ENCODE measurements at regions not wholly inside any gene's neighbourhood (a gene's known extent, or its start where the extent isn't known, plus 50 kb on each side); places are given as distances from the start of the nearest gene placed in this dataset.

DNA sequence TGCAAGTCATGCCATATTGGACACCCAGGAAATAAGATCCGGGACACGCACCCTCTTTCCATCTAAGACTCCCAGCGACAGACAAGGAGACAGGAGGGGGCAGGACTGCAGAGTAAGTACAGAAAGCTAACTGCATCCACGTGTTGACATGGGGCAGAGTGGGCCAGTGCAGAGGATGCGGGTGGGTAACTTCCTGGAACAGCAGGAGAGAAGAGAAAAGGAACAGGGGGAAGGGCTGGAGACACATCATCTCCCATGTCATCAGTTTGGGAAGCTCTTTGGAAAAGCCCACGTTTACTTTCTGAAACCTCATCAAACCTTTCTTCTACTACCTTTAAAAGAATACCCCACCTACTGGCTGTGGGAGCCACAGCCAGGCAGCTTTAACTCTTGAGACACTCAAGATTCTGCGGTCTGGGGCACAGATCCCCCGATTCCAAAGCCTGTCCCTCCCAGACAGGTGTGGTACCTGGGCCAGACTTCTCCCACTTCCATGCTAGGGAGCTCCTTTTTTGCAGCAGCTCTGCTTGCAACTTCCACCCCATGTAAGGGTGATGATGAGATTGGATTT is 273.5 kb upstream of the RPL38 start:
- DNase-seq (ENCODE audit: low read depth): no peak

GRCh38 chr17:73932216-73932749 is 271.2 kb upstream of the RPL38 start:
- DNase-seq (ENCODE audit: low read depth): no peak

- DNase-seq (ENCODE audit: low read depth): no peak
Measured at GRCh38 chr17:73933164-73933766, 270.2 kb upstream of the RPL38 start.

GRCh38 chr17:73933871-73934270 is 269.6 kb upstream of the RPL38 start:
- no peak for DNase-seq (ENCODE audit: low read depth)

- no peak for DNase-seq (ENCODE audit: low read depth)
Measured at GRCh38 chr17:73934696-73935095, 268.8 kb upstream of the RPL38 start.

- no peak for DNase-seq (ENCODE audit: low read depth)
Measured at GRCh38 chr17:73936908-73937627, 266.4 kb upstream of the RPL38 start.

- no peak for DNase-seq (ENCODE audit: low read depth)
Measured at GRCh38 chr17:73938706-73939105, 264.8 kb upstream of the RPL38 start.

GRCh38 chr17:73939806-73940205 is 263.7 kb upstream of the RPL38 start:
- no peak for DNase-seq (ENCODE audit: low read depth)

- no peak for DNase-seq (ENCODE audit: low read depth)
Measured at GRCh38 chr17:73940511-73940910, 263.0 kb upstream of the RPL38 start.

GRCh38 chr17:73941919-73942530 is 261.5 kb upstream of the RPL38 start:
- no peak for DNase-seq (ENCODE audit: low read depth)

DNA sequence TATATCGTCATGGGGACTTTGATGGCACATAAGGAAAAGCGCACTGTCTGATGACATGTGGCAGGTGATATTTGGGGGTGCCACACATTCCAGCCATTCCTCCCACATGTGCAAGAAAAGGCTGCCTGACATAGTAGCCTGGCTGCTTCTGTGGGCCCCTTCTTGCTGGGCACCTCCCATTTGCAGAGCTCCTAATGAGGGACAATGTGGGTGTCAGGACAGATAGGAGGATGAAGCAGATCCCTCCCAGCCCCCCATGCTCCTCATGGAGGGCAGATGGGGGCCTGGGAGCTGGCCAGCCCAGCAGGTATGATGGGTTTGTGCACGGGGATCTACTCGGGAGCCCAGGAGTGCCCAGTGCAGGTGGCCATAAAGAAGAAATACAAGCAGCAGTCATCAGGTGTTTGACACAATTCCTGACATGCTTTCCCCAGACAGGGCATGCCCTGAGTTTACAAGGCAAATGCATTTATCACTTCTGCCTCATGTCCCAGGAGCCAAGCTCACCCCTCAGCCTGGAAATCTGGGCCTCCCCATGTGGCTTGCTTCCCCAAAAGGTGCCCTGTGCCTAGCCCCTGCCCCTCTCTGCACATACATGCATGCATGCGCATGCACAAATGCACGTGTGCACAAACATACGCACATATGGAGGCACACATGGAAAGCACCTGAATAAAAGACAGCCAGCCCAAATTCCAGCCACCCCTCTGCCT is 260.6 kb upstream of the RPL38 start:
- DNase-seq (ENCODE audit: low read depth): no peak

DNA sequence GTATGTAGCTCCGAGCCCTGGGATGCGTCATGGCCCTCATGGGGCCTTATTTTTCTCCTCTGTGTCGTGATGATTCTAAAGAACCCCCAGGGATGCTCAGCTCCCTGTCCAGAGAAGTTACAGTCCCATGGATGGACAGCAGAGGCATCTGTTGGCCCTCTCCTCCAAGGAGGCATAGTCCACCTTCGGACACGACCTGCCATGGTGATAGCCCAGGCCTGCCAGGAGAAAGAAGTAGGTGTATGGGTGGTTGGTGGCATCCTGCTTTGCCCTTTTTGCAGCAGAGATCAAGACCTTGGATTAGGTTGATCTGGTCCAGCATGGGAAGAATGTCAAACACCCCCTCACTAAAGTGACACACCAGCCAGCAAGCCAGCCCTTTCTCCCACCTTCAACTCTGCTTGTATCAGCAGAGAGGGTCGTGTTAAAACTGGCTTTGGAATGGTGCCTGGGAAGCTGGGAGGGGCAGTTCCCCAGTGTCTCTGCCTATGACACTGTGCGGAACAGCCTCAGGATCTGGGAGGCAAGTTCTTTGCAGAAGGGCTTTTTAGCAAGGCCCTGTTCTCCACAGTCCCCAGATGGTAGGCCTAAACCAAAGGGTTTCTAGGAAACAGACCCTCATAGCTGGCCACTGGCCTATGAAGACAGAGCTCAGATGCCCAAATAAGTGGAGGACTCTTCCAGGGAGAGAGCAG is 259.9 kb upstream of the RPL38 start:
- no peak for DNase-seq (ENCODE audit: low read depth)

GRCh38 chr17:73944366-73944765 is 259.1 kb upstream of the RPL38 start:
- no peak for DNase-seq (ENCODE audit: low read depth)

GRCh38 chr17:73947281-73947965 is 256.1 kb upstream of the RPL38 start:
- no peak for DNase-seq (ENCODE audit: low read depth)

- no peak for DNase-seq (ENCODE audit: low read depth)
Measured at GRCh38 chr17:73947966-73948355, 255.5 kb upstream of the RPL38 start.

GRCh38 chr17:73949903-73950592 is 253.4 kb upstream of the RPL38 start:
- no peak for DNase-seq (ENCODE audit: low read depth)

DNA sequence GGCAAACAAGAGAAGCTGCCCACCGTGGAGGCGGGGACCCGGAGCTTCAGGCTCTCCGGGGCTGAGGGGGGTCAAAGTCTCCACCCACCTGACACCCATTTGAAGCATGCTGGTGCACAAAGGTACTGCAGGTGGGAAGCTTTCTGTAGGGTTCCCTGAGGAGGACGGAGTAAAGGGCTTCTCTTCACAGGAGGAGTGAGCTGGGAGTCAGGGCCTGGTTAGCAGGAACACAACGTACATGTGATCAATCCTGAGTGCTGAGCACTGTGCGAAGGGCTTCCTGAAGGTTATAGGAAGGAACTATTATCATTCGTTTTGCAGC is 252.9 kb upstream of the RPL38 start:
- DNase-seq (ENCODE audit: low read depth): no peak

DNA sequence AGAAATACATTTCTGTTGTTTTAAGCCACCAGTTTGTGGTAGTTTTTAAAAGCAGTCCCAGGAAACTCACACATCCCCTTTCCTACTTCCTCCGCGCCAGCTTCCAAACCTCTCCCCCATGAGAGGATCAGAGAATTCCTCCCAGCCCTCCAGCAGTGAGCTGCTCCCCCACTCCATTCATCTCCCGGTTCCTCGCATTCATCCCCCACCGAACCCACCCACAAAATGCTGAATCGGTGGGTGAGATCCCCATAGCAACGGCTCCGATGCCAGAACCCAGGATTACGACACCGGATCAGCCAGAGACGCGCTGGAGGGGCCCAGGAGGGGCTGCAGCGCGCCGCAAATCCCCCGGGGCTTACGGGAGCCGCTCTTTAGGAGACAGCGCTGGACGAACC is 251.4 kb upstream of the RPL38 start:
- DNase-seq (ENCODE audit: low read depth): no peak

GRCh38 chr17:73952480-73953205 is 250.8 kb upstream of the RPL38 start:
- DNase-seq (ENCODE audit: low read depth): no peak

Measured in stimulated activated CD8-positive, alpha-beta memory T cell treated with anti-CD3 and anti-CD28 coated beads, Interleukin-15, amount 100 ng/mL, for 1 hour (primary cell).